GM18511 (cell line): ENCODE measurements at regions not wholly inside any gene's neighbourhood (a gene's known extent, or its start where the extent isn't known, plus 50 kb on each side); places are given as distances from the start of the nearest gene placed in this dataset.

Experiments used
- ATAC-seq: cut with Tn5 transposase; IDR thresholded peaks from one replicate; pipeline ENCODE4 v1.9.1; 2021; ENCODE audit warnings: mild to moderate bottlenecking, moderate library complexity; ENCODE audit not compliant: unreplicated experiment

- no peak for ATAC-seq
Measured at GRCh38 chr6:105511639-105512038, 108.8 kb upstream of the PREP start.

GRCh38 chr6:105510746-105511145 is 107.9 kb upstream of the PREP start:
- no peak for ATAC-seq

GRCh38 chr6:105509506-105510331 is 106.8 kb upstream of the PREP start:
- no peak for ATAC-seq

- no peak for ATAC-seq
Measured at GRCh38 chr6:105507811-105508210, 104.9 kb upstream of the PREP start.

GRCh38 chr6:105504706-105505105 is 101.8 kb upstream of the PREP start:
- no peak for ATAC-seq

- no peak for ATAC-seq
Measured at GRCh38 chr6:105503641-105504040, 100.8 kb upstream of the PREP start.

GRCh38 chr6:105501826-105502344 is 99.0 kb upstream of the PREP start:
- no peak for ATAC-seq

GRCh38 chr6:105501246-105501645 is 98.4 kb upstream of the PREP start:
- no peak for ATAC-seq

- no peak for ATAC-seq
Measured at GRCh38 chr6:105500693-105501092, 97.8 kb upstream of the PREP start.

- no peak for ATAC-seq
Measured at GRCh38 chr6:105499931-105500330, 97.0 kb upstream of the PREP start.

- ATAC-seq: no peak
Measured at GRCh38 chr6:105499136-105499870, 96.4 kb upstream of the PREP start.

- ATAC-seq: no peak
Measured at GRCh38 chr6:105497549-105497948, 94.7 kb upstream of the PREP start.

GRCh38 chr6:105495515-105495914 is 92.6 kb upstream of the PREP start:
- ATAC-seq: peak; percentile 58

- no peak for ATAC-seq
Measured at GRCh38 chr6:105494688-105495087, 91.8 kb upstream of the PREP start.

GRCh38 chr6:105493736-105494135 is 90.9 kb upstream of the PREP start:
- peak; percentile 24 for ATAC-seq

GRCh38 chr6:105492706-105493673 is 90.1 kb upstream of the PREP start:
- peak; percentile 87 for ATAC-seq

- ATAC-seq: no peak
Measured at GRCh38 chr6:105489216-105489530, 86.3 kb upstream of the PREP start.

GRCh38 chr6:105488516-105489215 is 85.8 kb upstream of the PREP start:
- no peak for ATAC-seq

GRCh38 chr6:105487040-105487790 is 84.3 kb upstream of the PREP start:
- ATAC-seq: no peak

GRCh38 chr6:105485456-105485855 is 82.6 kb upstream of the PREP start:
- peak; percentile 46 for ATAC-seq
